Panc1 (cell line): ENCODE measurements at regions not wholly inside any gene's neighbourhood (a gene's known extent, or its start where the extent isn't known, plus 50 kb on each side); places are given as distances from the start of the nearest gene placed in this dataset.

Experiments
- CTCF ChIP-seq: fragments of 450-650 bp; IDR thresholded peaks from 2 replicates; pipeline ENCODE4 v1.5.1; 2017; ENCODE audit warnings: mild to moderate bottlenecking
- POLR2AphosphoS5 ChIP-seq: IDR thresholded peaks from 2 replicates; pipeline ENCODE4 v1.6.1; 2012; ENCODE audit warnings: mild to moderate bottlenecking, low read depth, low read length, moderate library complexity
- SIN3A ChIP-seq: IDR thresholded peaks from 2 replicates; pipeline ENCODE4 v1.6.1; 2012; ENCODE audit warnings: low read depth, mild to moderate bottlenecking, low read length, moderate library complexity, borderline replicate concordance; ENCODE audit not compliant: insufficient read depth
- TCF7L2 ChIP-seq: IDR thresholded peaks from 2 replicates; pipeline ENCODE4 v1.6.1; 2011; ENCODE audit warnings: mild to moderate bottlenecking, low read depth, low read length, inconsistent platforms
- TF ChIP-seq, protein P1 (sequence below), 2 experiments: IDR thresholded peaks; 2 replicates each; pipeline ENCODE4 v1.6.1; 2011 to 2012; ENCODE audit warnings: low read depth in 2 of 2, control low read depth in 1 of 2, low read length in 1 of 2, mild to moderate bottlenecking in 1 of 2, moderate library complexity in 1 of 2; ENCODE audit not compliant: insufficient read depth in 1 of 2

DNA sequence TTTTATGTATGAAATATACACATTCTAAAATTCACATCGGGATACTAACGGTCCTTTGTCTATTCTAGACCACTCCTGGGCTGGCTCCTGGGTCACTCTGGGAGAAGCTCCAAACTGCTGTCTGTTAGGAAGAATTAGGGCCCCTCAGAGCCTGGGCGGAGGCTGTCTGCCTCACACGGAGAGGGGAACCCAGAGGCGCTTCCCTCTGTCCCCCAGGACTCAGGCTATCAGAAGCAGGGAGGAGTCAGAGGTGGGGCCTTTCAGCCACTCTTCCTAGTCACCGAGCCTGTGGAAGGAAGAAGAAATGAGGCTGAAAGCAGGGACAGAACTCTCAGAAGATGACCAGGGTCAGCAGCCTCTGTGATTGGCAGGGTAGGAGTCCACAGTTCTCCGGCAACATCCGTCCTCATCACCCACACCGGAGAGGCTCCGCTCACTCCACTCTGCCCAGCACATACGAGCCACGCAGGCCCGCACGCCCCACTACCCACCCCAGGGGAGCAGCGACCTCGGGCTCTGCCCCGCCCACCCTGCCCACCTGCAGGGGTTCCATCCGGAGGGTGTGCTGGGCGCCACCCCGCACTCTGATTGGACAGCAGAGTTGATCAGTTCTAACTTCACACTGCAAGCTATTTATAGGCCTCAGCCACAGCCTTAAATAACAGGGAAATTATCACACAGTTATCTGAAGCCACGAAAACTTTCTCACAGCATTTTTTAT lies 182.1 kb upstream of the AFDN start:
- TF ChIP-seq CTCF (no peak), POLR2AphosphoS5 (no peak), SIN3A (no peak), TCF7L2 (no peak)
- TF ChIP-seq, protein P1, sequence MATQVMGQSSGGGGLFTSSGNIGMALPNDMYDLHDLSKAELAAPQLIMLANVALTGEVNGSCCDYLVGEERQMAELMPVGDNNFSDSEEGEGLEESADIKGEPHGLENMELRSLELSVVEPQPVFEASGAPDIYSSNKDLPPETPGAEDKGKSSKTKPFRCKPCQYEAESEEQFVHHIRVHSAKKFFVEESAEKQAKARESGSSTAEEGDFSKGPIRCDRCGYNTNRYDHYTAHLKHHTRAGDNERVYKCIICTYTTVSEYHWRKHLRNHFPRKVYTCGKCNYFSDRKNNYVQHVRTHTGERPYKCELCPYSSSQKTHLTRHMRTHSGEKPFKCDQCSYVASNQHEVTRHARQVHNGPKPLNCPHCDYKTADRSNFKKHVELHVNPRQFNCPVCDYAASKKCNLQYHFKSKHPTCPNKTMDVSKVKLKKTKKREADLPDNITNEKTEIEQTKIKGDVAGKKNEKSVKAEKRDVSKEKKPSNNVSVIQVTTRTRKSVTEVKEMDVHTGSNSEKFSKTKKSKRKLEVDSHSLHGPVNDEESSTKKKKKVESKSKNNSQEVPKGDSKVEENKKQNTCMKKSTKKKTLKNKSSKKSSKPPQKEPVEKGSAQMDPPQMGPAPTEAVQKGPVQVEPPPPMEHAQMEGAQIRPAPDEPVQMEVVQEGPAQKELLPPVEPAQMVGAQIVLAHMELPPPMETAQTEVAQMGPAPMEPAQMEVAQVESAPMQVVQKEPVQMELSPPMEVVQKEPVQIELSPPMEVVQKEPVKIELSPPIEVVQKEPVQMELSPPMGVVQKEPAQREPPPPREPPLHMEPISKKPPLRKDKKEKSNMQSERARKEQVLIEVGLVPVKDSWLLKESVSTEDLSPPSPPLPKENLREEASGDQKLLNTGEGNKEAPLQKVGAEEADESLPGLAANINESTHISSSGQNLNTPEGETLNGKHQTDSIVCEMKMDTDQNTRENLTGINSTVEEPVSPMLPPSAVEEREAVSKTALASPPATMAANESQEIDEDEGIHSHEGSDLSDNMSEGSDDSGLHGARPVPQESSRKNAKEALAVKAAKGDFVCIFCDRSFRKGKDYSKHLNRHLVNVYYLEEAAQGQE (IDR thresholded peaks at IDR 0.05; ENCODE audit: insufficient read depth in 1 of 2, low read depth in 2 of 2, low read length in 1 of 2), result no peak
